Parathyroid adenoma (tissue), 2 donors: ENCODE measurements at regions not wholly inside any gene's neighbourhood (a gene's known extent, or its start where the extent isn't known, plus 50 kb on each side); places are given as distances from the start of the nearest gene placed in this dataset.
A peak's percentile ranks its signal among the peaks of the same experiment; 100 is the strongest.

ENCODE experiments used
- H2AFZ ChIP-seq: fragments of 300-600 bp; sonication (generic); one replicate; pipeline ENCODE4 v1.7.0; 2017; ENCODE audit warnings: antibody characterized with exemption, mild to moderate bottlenecking
- H3K27ac ChIP-seq: fragments of 300-600 bp; sonication (generic); one replicate; pipeline ENCODE4 v1.7.0; 2017
- H3K27me3 ChIP-seq: fragments of 300-600 bp; sonication (generic); one replicate; pipeline ENCODE4 v1.7.0; 2017; ENCODE audit warnings: low read length; ENCODE audit not compliant: control insufficient read depth, insufficient read depth
- H3K36me3 ChIP-seq: fragments of 300-600 bp; sonication (generic); one replicate; pipeline ENCODE4 v1.7.0; 2017; ENCODE audit warnings: low read length; ENCODE audit not compliant: control insufficient read depth, insufficient read depth
- H3K4me1 ChIP-seq: fragments of 300-600 bp; sonication (generic); one replicate; pipeline ENCODE4 v1.7.0; 2017; ENCODE audit warnings: control low read depth
- H3K4me2 ChIP-seq: fragments of 300-600 bp; sonication (generic); one replicate; pipeline ENCODE4 v1.7.0; 2017; ENCODE audit warnings: low read length
- H3K4me3 ChIP-seq: fragments of 300-600 bp; sonication (generic); one replicate; pipeline ENCODE4 v1.7.0; 2017; ENCODE audit warnings: low read depth, low read length
- H3K79me2 ChIP-seq: fragments of 300-600 bp; sonication (generic); one replicate; pipeline ENCODE4 v1.7.0; 2017; ENCODE audit warnings: control low read depth
- H3K9ac ChIP-seq: fragments of 300-600 bp; sonication (generic); one replicate; pipeline ENCODE4 v1.7.0; 2017; ENCODE audit warnings: mild to moderate bottlenecking
- H3K9me3 ChIP-seq: fragments of 300-600 bp; sonication (generic); one replicate; pipeline ENCODE4 v1.7.0; 2017; ENCODE audit warnings: low read length; ENCODE audit not compliant: control insufficient read depth
- TF ChIP-seq, protein P1 (sequence below): fragments of 300-600 bp; sonication (generic); IDR thresholded peaks from one replicate; pipeline ENCODE4 v1.7.0; 2017; ENCODE audit warnings: antibody characterized with exemption, mild to moderate bottlenecking
- donor health status: primary hyperparathyroidism.

DNA sequence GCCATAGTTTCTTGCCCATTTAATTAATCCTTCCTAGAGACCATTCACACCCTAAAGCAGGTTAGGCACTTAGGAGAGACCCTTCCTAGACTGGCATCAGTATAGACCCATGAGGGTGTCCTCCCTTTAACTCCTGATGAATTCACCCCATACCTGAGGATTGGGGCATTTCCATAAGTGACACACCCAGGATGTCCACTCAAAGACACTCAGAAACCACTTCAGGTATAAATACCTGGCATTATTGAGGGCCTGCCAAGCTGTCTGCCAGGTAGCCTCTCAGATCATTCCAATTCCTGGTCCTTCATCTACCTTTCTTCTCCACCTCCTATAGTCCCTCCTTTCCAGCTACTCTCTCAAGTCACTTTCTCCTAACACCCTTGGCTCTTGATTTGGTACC, 57.5 kb upstream of the SLC14A2 start:
- H3K4me3 ChIP-seq, result no peak overlapping the region
- H3K36me3 ChIP-seq, result no peaks in the 10 kb centered on the region
- no peak overlapping the region for H3K9ac ChIP-seq
- TF ChIP-seq, protein P1, sequence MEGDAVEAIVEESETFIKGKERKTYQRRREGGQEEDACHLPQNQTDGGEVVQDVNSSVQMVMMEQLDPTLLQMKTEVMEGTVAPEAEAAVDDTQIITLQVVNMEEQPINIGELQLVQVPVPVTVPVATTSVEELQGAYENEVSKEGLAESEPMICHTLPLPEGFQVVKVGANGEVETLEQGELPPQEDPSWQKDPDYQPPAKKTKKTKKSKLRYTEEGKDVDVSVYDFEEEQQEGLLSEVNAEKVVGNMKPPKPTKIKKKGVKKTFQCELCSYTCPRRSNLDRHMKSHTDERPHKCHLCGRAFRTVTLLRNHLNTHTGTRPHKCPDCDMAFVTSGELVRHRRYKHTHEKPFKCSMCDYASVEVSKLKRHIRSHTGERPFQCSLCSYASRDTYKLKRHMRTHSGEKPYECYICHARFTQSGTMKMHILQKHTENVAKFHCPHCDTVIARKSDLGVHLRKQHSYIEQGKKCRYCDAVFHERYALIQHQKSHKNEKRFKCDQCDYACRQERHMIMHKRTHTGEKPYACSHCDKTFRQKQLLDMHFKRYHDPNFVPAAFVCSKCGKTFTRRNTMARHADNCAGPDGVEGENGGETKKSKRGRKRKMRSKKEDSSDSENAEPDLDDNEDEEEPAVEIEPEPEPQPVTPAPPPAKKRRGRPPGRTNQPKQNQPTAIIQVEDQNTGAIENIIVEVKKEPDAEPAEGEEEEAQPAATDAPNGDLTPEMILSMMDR, result no peak
- H3K9me3 ChIP-seq, result no peaks in the 10 kb centered on the region
- no peak overlapping the region for H3K27ac ChIP-seq
- H3K4me2 ChIP-seq, result no peak overlapping the region
- H3K4me1 ChIP-seq, result peaks cover 3% of the 10 kb centered on the region
- no peaks in the 10 kb centered on the region for H3K27me3 ChIP-seq
- no peaks in the 10 kb centered on the region for H3K79me2 ChIP-seq
- H2AFZ ChIP-seq, result no peak overlapping the region

DNA sequence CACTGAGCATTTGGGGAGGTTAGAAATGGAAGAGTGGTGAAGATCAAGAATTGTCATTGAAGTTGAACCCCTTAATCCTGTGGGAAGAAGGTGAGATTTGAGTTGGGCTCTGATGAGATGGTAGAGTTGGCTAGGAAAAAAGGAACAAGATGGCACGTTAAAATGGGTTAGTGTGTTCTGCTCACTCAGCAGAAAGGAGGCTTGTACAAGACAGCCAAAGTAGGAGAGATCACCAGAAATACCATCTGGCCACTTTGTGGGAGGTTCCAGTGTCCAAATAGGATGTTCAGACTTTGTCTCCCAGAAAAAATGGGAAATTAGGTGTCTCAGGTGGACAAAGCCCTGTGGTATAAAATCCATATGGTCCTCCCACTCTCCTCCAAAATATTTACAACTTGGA, 56.0 kb upstream of the SLC14A2 start:
- H3K4me3 ChIP-seq, result no peak overlapping the region
- no peaks in the 10 kb centered on the region for H3K27me3 ChIP-seq
- H3K27ac ChIP-seq, result no peak overlapping the region
- H3K9ac ChIP-seq, result no peak overlapping the region
- TF ChIP-seq, protein P1, result no peak
- H3K4me1 ChIP-seq, result peaks cover 3% of the 10 kb centered on the region
- no peak overlapping the region for H3K4me2 ChIP-seq
- H3K36me3 ChIP-seq, result no peaks in the 10 kb centered on the region
- no peaks in the 10 kb centered on the region for H3K9me3 ChIP-seq
- no peak overlapping the region for H2AFZ ChIP-seq
- H3K79me2 ChIP-seq, result no peaks in the 10 kb centered on the region

DNA sequence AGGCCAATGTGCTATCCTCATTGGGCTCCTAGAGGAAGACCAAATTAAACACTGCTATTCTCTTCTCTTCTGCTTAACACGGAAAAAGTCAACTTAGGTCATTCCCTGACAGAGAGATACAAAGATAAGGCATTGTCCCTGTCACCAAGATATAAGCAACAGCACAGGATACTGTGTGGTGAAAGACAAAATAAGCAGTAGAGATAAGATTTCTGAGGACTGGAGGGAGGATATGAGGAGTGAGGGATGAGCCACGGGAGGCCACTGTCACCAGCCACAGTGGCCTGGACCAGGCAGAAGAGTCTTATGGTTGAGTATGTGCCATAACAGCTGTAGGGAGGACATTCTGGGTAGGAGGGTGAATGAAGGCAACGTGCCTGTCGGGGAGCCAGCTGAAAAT, 54.4 kb upstream of the SLC14A2 start:
- Histone ChIP-seq H3K79me2 (no peaks in the 10 kb centered on the region), H3K9me3 (no peaks in the 10 kb centered on the region), H3K4me2 (no peak overlapping the region), H3K27me3 (no peaks in the 10 kb centered on the region), H3K4me3 (no peak overlapping the region), H3K9ac (no peak overlapping the region), H2AFZ (peak overlapping the region; percentile 53), H3K4me1 (peaks cover 6% of the 10 kb centered on the region), H3K27ac (no peak overlapping the region), H3K36me3 (no peaks in the 10 kb centered on the region)
- TF ChIP-seq, protein P1, result no peak

DNA sequence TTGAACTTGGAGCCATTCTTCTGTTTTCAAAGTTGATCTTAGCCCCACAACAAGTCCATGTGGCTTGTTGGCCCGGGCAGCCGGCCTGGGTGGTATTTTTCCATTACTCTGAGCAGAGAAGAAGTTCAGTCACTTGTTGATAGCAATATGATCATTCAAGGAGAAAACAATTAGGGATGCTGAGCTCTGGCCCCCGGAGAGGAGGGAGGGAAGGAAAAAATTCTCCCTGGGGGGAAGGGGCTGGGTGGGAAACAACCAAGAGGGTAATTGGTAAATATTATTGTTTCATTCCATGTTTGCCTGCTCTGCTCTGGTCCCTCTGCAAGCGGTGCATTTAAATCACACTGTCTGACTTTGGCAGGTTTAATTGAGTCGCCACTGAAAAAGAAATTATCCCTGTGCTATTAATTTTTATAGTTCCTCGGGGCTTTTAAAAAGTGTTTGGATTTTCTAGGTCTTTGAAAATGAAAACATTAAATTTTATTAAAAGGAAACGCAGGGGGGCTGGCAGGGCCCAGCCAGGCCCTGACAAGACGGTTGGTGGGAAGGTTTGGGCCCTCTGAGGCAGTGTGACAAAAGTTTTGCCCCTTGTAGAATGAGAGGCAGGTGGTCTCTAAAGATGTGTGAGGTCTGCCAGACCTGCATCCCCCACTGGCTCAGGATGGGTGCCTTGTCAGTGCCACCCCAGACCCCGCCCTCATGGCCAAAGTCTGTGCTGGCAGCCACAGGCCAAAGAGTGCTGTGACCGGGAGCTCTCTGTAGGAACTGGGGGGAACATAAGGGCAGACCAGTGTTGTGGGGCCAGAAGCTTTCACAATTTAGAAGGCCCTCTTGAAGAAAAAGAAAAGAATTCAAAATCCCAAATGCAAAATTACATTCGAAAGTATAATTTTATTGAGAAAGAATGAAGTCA, 52.5 kb upstream of the SLC14A2 start:
- H3K9me3 ChIP-seq, result no peaks in the 10 kb centered on the region
- no peaks in the 10 kb centered on the region for H3K27me3 ChIP-seq
- H3K79me2 ChIP-seq, result no peaks in the 10 kb centered on the region
- H3K4me2 ChIP-seq, result no peak overlapping the region
- H3K36me3 ChIP-seq, result no peaks in the 10 kb centered on the region
- TF ChIP-seq, protein P1, result no peak
- H3K4me3 ChIP-seq, result no peak overlapping the region
- H3K27ac ChIP-seq, result no peak overlapping the region
- peaks cover 6% of the 10 kb centered on the region for H3K4me1 ChIP-seq
- no peak overlapping the region for H3K9ac ChIP-seq
- no peak overlapping the region for H2AFZ ChIP-seq
